ENCODE measurements at regions not wholly inside any gene's neighbourhood (a gene's known extent, or its start where the extent isn't known, plus 50 kb on each side); places are given as distances from the start of the nearest gene placed in this dataset.

- TF ChIP-seq PHTF2 (CRISPR knock-in tag; IDR thresholded peaks at IDR 0.05), result no peak
- TF ChIP-seq BCL6 (CRISPR knock-in tag; IDR thresholded peaks at IDR 0.05), result no peak
- peak; percentile 79 for TF ChIP-seq CBFA2T2 (conservative IDR thresholded peaks at IDR 0.05)
- TF ChIP-seq ZNF444 (CRISPR knock-in tag; IDR thresholded peaks at IDR 0.05), result no peak
- TF ChIP-seq IFI16 (CRISPR knock-in tag; IDR thresholded peaks at IDR 0.05), result no peak
- TF ChIP-seq ZNF12 (CRISPR knock-in tag; IDR thresholded peaks at IDR 0.05), result no peak
- no peak for TF ChIP-seq PKNOX1 (IDR thresholded peaks at IDR 0.05)
- TF ChIP-seq ZBTB33 (CRISPR knock-in tag; IDR thresholded peaks at IDR 0.05), result no peak
- TF ChIP-seq PHB2 (IDR thresholded peaks at IDR 0.05; ENCODE audit: low read depth), result peak; percentile 21; the same call in 1 of the 2 replicates
- no peak for TF ChIP-seq GATAD2B (IDR thresholded peaks at IDR 0.05; ENCODE audit: borderline replicate concordance)
- TF ChIP-seq TCF7L2 (IDR thresholded peaks at IDR 0.05; ENCODE audit: low read depth, low read length), result no peak
- no peak for TF ChIP-seq MCM3 (IDR thresholded peaks at IDR 0.05)
- TF ChIP-seq FOXP1 (CRISPR knock-in tag; IDR thresholded peaks at IDR 0.05), result no peak
- TF ChIP-seq ZBTB9 (CRISPR knock-in tag; IDR thresholded peaks at IDR 0.05), result no peak
- TF ChIP-seq ELF1 (tag; IDR thresholded peaks at IDR 0.05), result no peak
- no peak for TF ChIP-seq MIER1 (IDR thresholded peaks at IDR 0.05; ENCODE audit: low read depth)
- TF ChIP-seq POLR2H (tag; IDR thresholded peaks at IDR 0.05; ENCODE audit: low read depth), result no peak
- no peak for TF ChIP-seq KDM2B (CRISPR knock-in tag; IDR thresholded peaks at IDR 0.05)
- TF ChIP-seq SLC30A9 (CRISPR knock-in tag; IDR thresholded peaks at IDR 0.05), result no peak
- no peak for TF ChIP-seq POLR2A (conservative IDR thresholded peaks at IDR 0.05)
- no peak for TF ChIP-seq CBX1 (IDR thresholded peaks at IDR 0.05; ENCODE audit: low read depth)
- TF ChIP-seq TAF7 (tag; IDR thresholded peaks at IDR 0.05), result no peak
- no peak for TF ChIP-seq LCOR (CRISPR knock-in tag; IDR thresholded peaks at IDR 0.05)
- no peak for TF ChIP-seq ZNF134 (CRISPR knock-in tag; conservative IDR thresholded peaks at IDR 0.05)
- peak; percentile 67; the same call in 1 of the 2 replicates for TF ChIP-seq SMARCC2 (IDR thresholded peaks at IDR 0.05; ENCODE audit: low read depth)
- TF ChIP-seq E2F5 (CRISPR knock-in tag; IDR thresholded peaks at IDR 0.05), result no peak
- TF ChIP-seq TCF3 (CRISPR knock-in tag; IDR thresholded peaks at IDR 0.05), result peak; percentile 78
- TF ChIP-seq ZBTB2 (IDR thresholded peaks at IDR 0.05), result no peak
Observed at GRCh38 chr2:215532844-215533243, 97.0 kb upstream of the FN1 start (continued).
